ENCODE measurements at regions not wholly inside any gene's neighbourhood (a gene's known extent, or its start where the extent isn't known, plus 50 kb on each side); places are given as distances from the start of the nearest gene placed in this dataset.
"Not testable (repeated sequence)": the region's sequence is repeated elsewhere in the genome, so short reads cannot be mapped to it uniquely, and the experiment has no call there.

- not testable (repeated sequence) for TF ChIP-seq ID3 (CRISPR knock-in tag; IDR thresholded peaks at IDR 0.05); ID3 (tag; IDR thresholded peaks at IDR 0.05); NRF1 (conservative IDR thresholded peaks at IDR 0.05 in 1 of 2, IDR thresholded peaks at IDR 0.05 in 1 of 2); NFATC3 (IDR thresholded peaks at IDR 0.05); REST (IDR thresholded peaks at IDR 0.05; ENCODE audit: borderline replicate concordance); REST (CRISPR knock-in tag; IDR thresholded peaks at IDR 0.05; ENCODE audit: low read depth); TRIM25 (IDR thresholded peaks at IDR 0.05; ENCODE audit: borderline replicate concordance); POLR2AphosphoS5 (IDR thresholded peaks at IDR 0.05; ENCODE audit: control insufficient read depth, insufficient read depth, low read depth, low read length); FOXK2 (conservative IDR thresholded peaks at IDR 0.05 in 1 of 2, IDR thresholded peaks at IDR 0.05 in 1 of 2; ENCODE audit: low read depth in 2 of 2); ELF4 (CRISPR knock-in tag; IDR thresholded peaks at IDR 0.05); CTCF (IDR thresholded peaks at IDR 0.05 in 2 of 3, conservative IDR thresholded peaks at IDR 0.05 in 1 of 3; ENCODE audit: insufficient read depth in 2 of 3, low read depth in 1 of 3, low read length in 3 of 3); RFX5 (IDR thresholded peaks at IDR 0.05; ENCODE audit: low read depth, low read length); NR3C1 (CRISPR knock-in tag; IDR thresholded peaks at IDR 0.05); BRD9 (IDR thresholded peaks at IDR 0.05; ENCODE audit: low read depth, partially characterized antibody); DDX20 (tag; IDR thresholded peaks at IDR 0.05; ENCODE audit: low read depth); USF2 (CRISPR knock-in tag; IDR thresholded peaks at IDR 0.05)
Measured at GRCh38 chr16:29142506-29142905, 157.7 kb downstream of the LAT start.

Measured in K562 (cell line).